ENCODE measurements at regions not wholly inside any gene's neighbourhood (a gene's known extent, or its start where the extent isn't known, plus 50 kb on each side); places are given as distances from the start of the nearest gene placed in this dataset.

- no peak overlapping the region for H3K4me3 ChIP-seq (ENCODE audit: low read length)
- TF ChIP-seq CTCF (IDR thresholded peaks at IDR 0.05; ENCODE audit: insufficient read depth, low read depth, low read length, missing control alignments), result no peak
- DNase-seq (ENCODE audit: low read depth), result no peak
These were observed 174.4 kb upstream of the RPS6KA3 start for GRCh38 chrX:20441123-20441522.

GRCh38 chrX:20438871-20439526, 172.3 kb upstream of the RPS6KA3 start:
- TF ChIP-seq CTCF (IDR thresholded peaks at IDR 0.05; ENCODE audit: insufficient read depth, low read depth, low read length, missing control alignments), result no peak
- no peak for DNase-seq (ENCODE audit: low read depth)
- H3K4me3 ChIP-seq (ENCODE audit: low read length), result no peak overlapping the region

- no peak for TF ChIP-seq CTCF (IDR thresholded peaks at IDR 0.05; ENCODE audit: insufficient read depth, low read depth, low read length, missing control alignments)
- no peak overlapping the region for H3K4me3 ChIP-seq (ENCODE audit: low read length)
- DNase-seq (ENCODE audit: low read depth), result no peak
These were observed 171.0 kb upstream of the RPS6KA3 start for GRCh38 chrX:20437683-20438082.

- H3K4me3 ChIP-seq (ENCODE audit: low read length), result no peak overlapping the region
- no peak for DNase-seq (ENCODE audit: low read depth)
- no peak for TF ChIP-seq CTCF (IDR thresholded peaks at IDR 0.05; ENCODE audit: insufficient read depth, low read depth, low read length, missing control alignments)
These were observed 169.2 kb upstream of the RPS6KA3 start for GRCh38 chrX:20435913-20436312.

GRCh38 chrX:20434986-20435385, 168.3 kb upstream of the RPS6KA3 start:
- TF ChIP-seq CTCF (IDR thresholded peaks at IDR 0.05; ENCODE audit: insufficient read depth, low read depth, low read length, missing control alignments), result no peak
- DNase-seq (ENCODE audit: low read depth), result no peak
- no peak overlapping the region for H3K4me3 ChIP-seq (ENCODE audit: low read length)

GRCh38 chrX:20433388-20433775, 166.7 kb upstream of the RPS6KA3 start:
- no peak for TF ChIP-seq CTCF (IDR thresholded peaks at IDR 0.05; ENCODE audit: insufficient read depth, low read depth, low read length, missing control alignments)
- H3K4me3 ChIP-seq (ENCODE audit: low read length), result no peak overlapping the region
- no peak for DNase-seq (ENCODE audit: low read depth)

GRCh38 chrX:20432746-20433387, 166.2 kb upstream of the RPS6KA3 start:
- DNase-seq (ENCODE audit: low read depth), result no peak
- no peak for TF ChIP-seq CTCF (IDR thresholded peaks at IDR 0.05; ENCODE audit: insufficient read depth, low read depth, low read length, missing control alignments)
- no peak overlapping the region for H3K4me3 ChIP-seq (ENCODE audit: low read length)
